ENCODE measurements at regions not wholly inside any gene's neighbourhood (a gene's known extent, or its start where the extent isn't known, plus 50 kb on each side); places are given as distances from the start of the nearest gene placed in this dataset.
"Not testable (repeated sequence)": the region's sequence is repeated elsewhere in the genome, so short reads cannot be mapped to it uniquely, and the experiment has no call there.

GRCh38 chr10:42177793-42178689, 460.3 kb downstream of the ZNF33B start:
- not testable (repeated sequence) for DNase-seq

DNA sequence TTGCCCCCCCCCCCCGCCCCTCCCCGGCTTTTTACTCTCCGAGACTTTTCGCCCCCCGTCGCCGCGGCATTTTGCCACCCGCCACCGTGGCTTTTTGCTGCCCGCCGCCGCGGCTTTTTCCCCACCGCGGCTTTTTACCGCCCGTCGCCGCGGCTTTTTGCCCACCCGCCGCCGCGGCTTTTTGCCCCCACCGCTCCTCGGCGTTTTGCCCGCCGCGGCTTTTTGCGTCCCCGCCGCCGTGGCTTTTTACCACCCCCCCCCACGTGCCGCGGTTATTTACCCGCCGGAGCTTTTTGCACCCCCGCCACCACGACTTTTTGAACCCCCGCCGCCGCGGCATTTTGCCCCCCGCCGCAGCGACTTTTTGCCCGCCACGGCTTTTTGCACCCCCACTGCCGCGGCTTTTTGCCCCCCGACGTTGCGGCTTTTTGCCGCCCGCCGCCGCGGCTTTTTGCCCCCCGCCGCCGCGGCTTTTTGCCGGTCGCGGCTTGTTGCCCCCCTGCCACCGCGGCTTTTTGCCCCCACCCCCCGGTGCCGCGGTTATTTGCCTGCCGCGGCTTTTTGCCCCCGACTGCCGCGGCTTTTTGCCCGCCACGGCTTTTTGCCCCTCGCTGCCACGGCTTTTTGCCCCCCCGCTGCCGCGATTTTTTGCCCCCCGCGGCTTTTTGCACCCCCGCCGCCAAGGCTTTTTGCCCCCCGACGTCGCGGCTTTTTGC, 461.1 kb downstream of the ZNF33B start:
- DNase-seq, result no peak

- no peak for DNase-seq
Measured at GRCh38 chr10:42150428-42151061, 487.8 kb downstream of the ZNF33B start.

- DNase-seq, result no peak
Measured at GRCh38 chr10:42149722-42150427, 488.5 kb downstream of the ZNF33B start.

- no peak for DNase-seq
Measured at GRCh38 chr10:42149027-42149700, 489.2 kb downstream of the ZNF33B start.

DNA sequence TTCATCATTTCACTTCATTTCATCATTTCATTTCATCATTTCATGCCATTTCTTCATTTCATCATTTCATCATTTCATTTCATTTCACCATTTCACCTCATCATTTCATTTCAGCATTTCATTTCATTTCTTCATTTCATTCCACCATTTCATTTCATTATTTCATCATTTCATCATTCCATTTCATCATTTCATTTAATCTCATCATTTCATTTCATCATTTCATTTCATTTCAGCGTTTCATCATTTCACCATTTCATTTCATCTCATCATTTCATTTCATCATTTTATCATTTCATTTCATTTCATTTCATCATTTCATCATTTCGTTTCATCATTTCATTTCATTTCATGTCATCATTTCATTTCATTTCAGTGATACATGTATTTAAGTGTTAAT, 492.2 kb downstream of the ZNF33B start:
- not testable (repeated sequence) for DNase-seq

DNA sequence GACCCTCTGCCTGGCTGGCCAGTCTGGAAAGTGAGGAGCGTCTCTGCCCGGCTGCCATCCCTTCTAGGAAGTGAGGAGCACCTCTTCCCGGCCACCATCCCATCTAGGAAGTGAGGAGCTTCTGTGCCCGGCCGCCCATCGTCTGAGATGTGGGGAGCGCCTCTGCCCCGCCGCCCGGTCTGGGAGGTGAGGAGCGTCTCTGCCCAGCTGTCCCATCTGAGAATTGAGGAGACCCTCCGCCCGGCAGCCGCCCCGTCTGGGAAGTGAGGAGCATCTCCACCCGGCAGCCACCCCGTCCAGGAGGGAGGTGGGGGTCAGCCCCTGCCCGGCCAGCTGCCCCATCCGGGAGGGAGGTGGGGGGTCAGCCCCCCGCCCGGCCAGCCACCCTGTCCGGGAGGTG, 500.3 kb downstream of the ZNF33B start:
- DNase-seq, result not testable (repeated sequence)

DNA sequence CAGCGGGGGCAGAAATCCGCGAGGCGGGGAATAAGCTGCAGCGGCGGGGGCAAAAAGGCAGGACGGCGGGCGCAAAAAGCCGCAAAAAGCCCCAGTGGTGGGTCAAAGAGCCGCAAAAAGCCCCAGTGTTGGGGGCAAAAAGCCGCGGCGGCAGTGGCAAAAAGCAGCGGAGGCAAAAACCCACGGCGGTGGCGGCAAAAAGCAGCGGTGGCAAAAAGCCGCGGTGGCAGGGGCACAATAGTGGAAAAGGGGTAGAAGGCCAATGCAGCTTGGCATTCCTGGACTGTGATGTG, 525.3 kb downstream of the ZNF33B start:
- no peak for DNase-seq

- DNase-seq, result no peak
Measured at GRCh38 chr10:42112331-42113157, 525.8 kb downstream of the ZNF33B start.

GRCh38 chr10:42111661-42112330, 526.6 kb downstream of the ZNF33B start:
- no peak for DNase-seq

DNA sequence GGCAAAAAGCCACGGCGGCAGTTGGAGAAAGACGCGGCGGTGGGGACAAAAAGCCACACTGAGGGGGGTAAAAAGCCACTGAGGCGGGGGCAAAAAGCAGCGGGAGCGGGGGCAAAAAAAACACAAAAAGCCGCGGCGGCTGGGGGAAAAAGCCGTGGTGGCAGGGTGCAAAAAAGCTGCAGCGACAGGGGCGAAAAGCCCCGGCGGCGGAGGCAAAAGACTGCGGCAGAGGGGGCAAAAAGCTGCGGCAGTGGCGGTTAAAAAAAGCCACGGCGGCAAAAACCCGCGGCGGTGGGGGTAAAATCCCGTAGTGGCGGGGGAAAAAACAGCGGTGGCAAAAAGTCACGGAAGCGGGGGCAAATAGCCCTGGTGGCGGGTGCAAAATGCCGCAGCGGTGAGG, 527.3 kb downstream of the ZNF33B start:
- DNase-seq, result no peak
